Superior temporal gyrus (tissue), 1 donor: ENCODE measurements at regions not wholly inside any gene's neighbourhood (a gene's known extent, or its start where the extent isn't known, plus 50 kb on each side); places are given as distances from the start of the nearest gene placed in this dataset.

Experiments used
- DNase-seq: peaks from one replicate; pipeline ENCODE4 v3.0.0-alpha.2; 2016; ENCODE audit errors: extremely low spot score

- DNase-seq: no peak
These were observed 143.6 kb upstream of the HAAO start for GRCh38 chr2:42935692-42936671.

- no peak for DNase-seq
These were observed 142.3 kb upstream of the HAAO start for GRCh38 chr2:42934580-42935186.

- no peak for DNase-seq
These were observed 141.5 kb upstream of the HAAO start for GRCh38 chr2:42933824-42934254.

GRCh38 chr2:42932271-42933151 is 140.1 kb upstream of the HAAO start:
- DNase-seq: no peak

GRCh38 chr2:42931818-42932195 is 139.4 kb upstream of the HAAO start:
- no peak for DNase-seq

- no peak for DNase-seq
These were observed 138.9 kb upstream of the HAAO start for GRCh38 chr2:42931146-42931817.

- no peak for DNase-seq
These were observed 137.7 kb upstream of the HAAO start for GRCh38 chr2:42930025-42930581.

GRCh38 chr2:42929546-42930024 is 137.2 kb upstream of the HAAO start:
- DNase-seq: no peak

GRCh38 chr2:42928692-42929545 is 136.5 kb upstream of the HAAO start:
- no peak for DNase-seq

- no peak for DNase-seq
These were observed 135.8 kb upstream of the HAAO start for GRCh38 chr2:42928161-42928691.

GRCh38 chr2:42927334-42928160 is 135.2 kb upstream of the HAAO start:
- DNase-seq: no peak

GRCh38 chr2:42926434-42927333 is 134.3 kb upstream of the HAAO start:
- no peak for DNase-seq

GRCh38 chr2:42925742-42926433 is 133.5 kb upstream of the HAAO start:
- peak; percentile 53 for DNase-seq

GRCh38 chr2:42924418-42924886 is 132.1 kb upstream of the HAAO start:
- no peak for DNase-seq

GRCh38 chr2:42923580-42924417 is 131.4 kb upstream of the HAAO start:
- DNase-seq: no peak
